ENCODE measurements at regions not wholly inside any gene's neighbourhood (a gene's known extent, or its start where the extent isn't known, plus 50 kb on each side); places are given as distances from the start of the nearest gene placed in this dataset.

- WGBS (ENCODE audit: insufficient coverage), result 90% methylated on average over 2 of the region's 6 CpGs
- DNase-seq (ENCODE audit: low read depth in 4 of 6, low spot score in 6 of 6), result no peak
- H3K27ac ChIP-seq (ENCODE audit: low read depth, low read length), result no peak overlapping the region
- H3K4me3 ChIP-seq (ENCODE audit: low read depth, low read length), result no peak overlapping the region
- peaks cover 14% of the 10 kb centered on the region for H3K4me1 ChIP-seq (ENCODE audit: control insufficient read depth, insufficient read depth, low read length)
- H3K9me3 ChIP-seq (ENCODE audit: control insufficient read depth, insufficient read depth, low read length), result peaks cover 6% of the 10 kb centered on the region
- H3K27me3 ChIP-seq (ENCODE audit: control insufficient read depth, insufficient read depth, low read length), result no peaks in the 10 kb centered on the region
- H3K36me3 ChIP-seq (ENCODE audit: control insufficient read depth, insufficient read depth, low read length), result no peaks in the 10 kb centered on the region
Measured at GRCh38 chr17:5788266-5788900, 204.1 kb upstream of the NLRP1 start.

GRCh38 chr17:5789528-5789927 is 205.2 kb upstream of the NLRP1 start:
- no peaks in the 10 kb centered on the region for H3K36me3 ChIP-seq (ENCODE audit: control insufficient read depth, insufficient read depth, low read length)
- no peak overlapping the region for H3K4me3 ChIP-seq (ENCODE audit: low read depth, low read length)
- H3K27ac ChIP-seq (ENCODE audit: low read depth, low read length), result no peak overlapping the region
- H3K4me1 ChIP-seq (ENCODE audit: control insufficient read depth, insufficient read depth, low read length), result peaks cover 14% of the 10 kb centered on the region
- no peaks in the 10 kb centered on the region for H3K27me3 ChIP-seq (ENCODE audit: control insufficient read depth, insufficient read depth, low read length)
- WGBS (ENCODE audit: insufficient coverage), result 27% methylated on average over 15 of the region's 15 CpGs
- H3K9me3 ChIP-seq (ENCODE audit: control insufficient read depth, insufficient read depth, low read length), result peaks cover 2% of the 10 kb centered on the region
- peak in 2 of 6 donors; percentile 51 to 73 for DNase-seq (ENCODE audit: low read depth in 4 of 6, low spot score in 6 of 6)

GRCh38 chr17:5793157-5793556 is 208.8 kb upstream of the NLRP1 start:
- no peak for DNase-seq (ENCODE audit: low read depth in 4 of 6, low spot score in 6 of 6)
- no peak overlapping the region for H3K27ac ChIP-seq (ENCODE audit: low read depth, low read length)
- peaks cover 15% of the 10 kb centered on the region for H3K4me1 ChIP-seq (ENCODE audit: control insufficient read depth, insufficient read depth, low read length)
- no peak overlapping the region for H3K4me3 ChIP-seq (ENCODE audit: low read depth, low read length)
- H3K27me3 ChIP-seq (ENCODE audit: control insufficient read depth, insufficient read depth, low read length), result no peaks in the 10 kb centered on the region
- H3K9me3 ChIP-seq (ENCODE audit: control insufficient read depth, insufficient read depth, low read length), result peaks cover 2% of the 10 kb centered on the region
- WGBS (ENCODE audit: insufficient coverage), result 0% methylated on average over 1 of the region's 4 CpGs
- no peaks in the 10 kb centered on the region for H3K36me3 ChIP-seq (ENCODE audit: control insufficient read depth, insufficient read depth, low read length)

- 27% methylated on average over 2 of the region's 2 CpGs for WGBS (ENCODE audit: insufficient coverage)
- Histone ChIP-seq H3K27ac (ENCODE audit: low read depth, low read length) (no peak overlapping the region), H3K27me3 (ENCODE audit: control insufficient read depth, insufficient read depth, low read length) (no peaks in the 10 kb centered on the region), H3K9me3 (ENCODE audit: control insufficient read depth, insufficient read depth, low read length) (peaks cover 2% of the 10 kb centered on the region), H3K4me3 (ENCODE audit: low read depth, low read length) (no peak overlapping the region), H3K4me1 (ENCODE audit: control insufficient read depth, insufficient read depth, low read length) (peaks cover 19% of the 10 kb centered on the region), H3K36me3 (ENCODE audit: control insufficient read depth, insufficient read depth, low read length) (no peaks in the 10 kb centered on the region)
- DNase-seq (ENCODE audit: low read depth in 4 of 6, low spot score in 6 of 6), result peak in 1 of 6 donors; percentile 49
Measured at GRCh38 chr17:5793899-5794298, 209.6 kb upstream of the NLRP1 start.

- H3K27me3 ChIP-seq (ENCODE audit: control insufficient read depth, insufficient read depth, low read length), result no peaks in the 10 kb centered on the region
- no peaks in the 10 kb centered on the region for H3K36me3 ChIP-seq (ENCODE audit: control insufficient read depth, insufficient read depth, low read length)
- no peak overlapping the region for H3K27ac ChIP-seq (ENCODE audit: low read depth, low read length)
- peak in 1 of 6 donors; percentile 81 for DNase-seq (ENCODE audit: low read depth in 4 of 6, low spot score in 6 of 6)
- peaks cover 2% of the 10 kb centered on the region for H3K9me3 ChIP-seq (ENCODE audit: control insufficient read depth, insufficient read depth, low read length)
- WGBS (ENCODE audit: insufficient coverage), result 67% methylated on average over 1 of the region's 7 CpGs
- H3K4me1 ChIP-seq (ENCODE audit: control insufficient read depth, insufficient read depth, low read length), result peaks cover 16% of the 10 kb centered on the region
- H3K4me3 ChIP-seq (ENCODE audit: low read depth, low read length), result no peak overlapping the region
Measured at GRCh38 chr17:5794385-5794784, 210.1 kb upstream of the NLRP1 start.

GRCh38 chr17:5794881-5795506 is 210.7 kb upstream of the NLRP1 start:
- Histone ChIP-seq H3K36me3 (ENCODE audit: control insufficient read depth, insufficient read depth, low read length) (no peaks in the 10 kb centered on the region), H3K4me3 (ENCODE audit: low read depth, low read length) (no peak overlapping the region), H3K27ac (ENCODE audit: low read depth, low read length) (no peak overlapping the region), H3K4me1 (ENCODE audit: control insufficient read depth, insufficient read depth, low read length) (peaks cover 11% of the 10 kb centered on the region), H3K9me3 (ENCODE audit: control insufficient read depth, insufficient read depth, low read length) (peaks cover 2% of the 10 kb centered on the region), H3K27me3 (ENCODE audit: control insufficient read depth, insufficient read depth, low read length) (peaks cover 4% of the 10 kb centered on the region)
- peak in 1 of 6 donors; percentile 36 for DNase-seq (ENCODE audit: low read depth in 4 of 6, low spot score in 6 of 6)
- WGBS (ENCODE audit: insufficient coverage), result 50% methylated on average over 2 of the region's 6 CpGs

- Histone ChIP-seq H3K27me3 (ENCODE audit: control insufficient read depth, insufficient read depth, low read length) (peaks cover 6% of the 10 kb centered on the region), H3K9me3 (ENCODE audit: control insufficient read depth, insufficient read depth, low read length) (peaks cover 2% of the 10 kb centered on the region), H3K4me1 (ENCODE audit: control insufficient read depth, insufficient read depth, low read length) (peaks cover 10% of the 10 kb centered on the region), H3K27ac (ENCODE audit: low read depth, low read length) (no peak overlapping the region), H3K4me3 (ENCODE audit: low read depth, low read length) (no peak overlapping the region), H3K36me3 (ENCODE audit: control insufficient read depth, insufficient read depth, low read length) (no peaks in the 10 kb centered on the region)
- WGBS (ENCODE audit: insufficient coverage), result 38% methylated on average over 12 of the region's 12 CpGs
- peak in 1 of 6 donors; percentile 79 for DNase-seq (ENCODE audit: low read depth in 4 of 6, low spot score in 6 of 6)
Measured at GRCh38 chr17:5797447-5798050, 213.2 kb upstream of the NLRP1 start.

- no peak for DNase-seq (ENCODE audit: low read depth in 4 of 6, low spot score in 6 of 6)
- no peaks in the 10 kb centered on the region for H3K36me3 ChIP-seq (ENCODE audit: control insufficient read depth, insufficient read depth, low read length)
- H3K4me3 ChIP-seq (ENCODE audit: low read depth, low read length), result no peak overlapping the region
- peaks cover 6% of the 10 kb centered on the region for H3K27me3 ChIP-seq (ENCODE audit: control insufficient read depth, insufficient read depth, low read length)
- peaks cover 10% of the 10 kb centered on the region for H3K4me1 ChIP-seq (ENCODE audit: control insufficient read depth, insufficient read depth, low read length)
- H3K27ac ChIP-seq (ENCODE audit: low read depth, low read length), result no peak overlapping the region
- WGBS (ENCODE audit: insufficient coverage), result 67% methylated on average over 3 of the region's 4 CpGs
- peaks cover 1% of the 10 kb centered on the region for H3K9me3 ChIP-seq (ENCODE audit: control insufficient read depth, insufficient read depth, low read length)
Measured at GRCh38 chr17:5798094-5798493, 213.8 kb upstream of the NLRP1 start.

GRCh38 chr17:5800131-5800530 is 215.8 kb upstream of the NLRP1 start:
- no peak overlapping the region for H3K4me3 ChIP-seq (ENCODE audit: low read depth, low read length)
- 62% methylated on average over 6 of the region's 9 CpGs for WGBS (ENCODE audit: insufficient coverage)
- no peak overlapping the region for H3K27ac ChIP-seq (ENCODE audit: low read depth, low read length)
- DNase-seq (ENCODE audit: low read depth in 4 of 6, low spot score in 6 of 6), result no peak
- H3K4me1 ChIP-seq (ENCODE audit: control insufficient read depth, insufficient read depth, low read length), result peaks cover 10% of the 10 kb centered on the region
- peaks cover 6% of the 10 kb centered on the region for H3K27me3 ChIP-seq (ENCODE audit: control insufficient read depth, insufficient read depth, low read length)
- H3K9me3 ChIP-seq (ENCODE audit: control insufficient read depth, insufficient read depth, low read length), result no peaks in the 10 kb centered on the region
- H3K36me3 ChIP-seq (ENCODE audit: control insufficient read depth, insufficient read depth, low read length), result no peaks in the 10 kb centered on the region

GRCh38 chr17:5800646-5801045 is 216.3 kb upstream of the NLRP1 start:
- DNase-seq (ENCODE audit: low read depth in 4 of 6, low spot score in 6 of 6), result peak in 1 of 6 donors; percentile 49
- Histone ChIP-seq H3K4me1 (ENCODE audit: control insufficient read depth, insufficient read depth, low read length) (peaks cover 10% of the 10 kb centered on the region), H3K4me3 (ENCODE audit: low read depth, low read length) (no peak overlapping the region), H3K27ac (ENCODE audit: low read depth, low read length) (no peak overlapping the region), H3K9me3 (ENCODE audit: control insufficient read depth, insufficient read depth, low read length) (no peaks in the 10 kb centered on the region), H3K36me3 (ENCODE audit: control insufficient read depth, insufficient read depth, low read length) (no peaks in the 10 kb centered on the region), H3K27me3 (ENCODE audit: control insufficient read depth, insufficient read depth, low read length) (peaks cover 6% of the 10 kb centered on the region)
- WGBS (ENCODE audit: insufficient coverage), result 24% methylated on average over 7 of the region's 7 CpGs

Data from spinal cord (tissue), 9 donors.